ENCODE measurements at regions not wholly inside any gene's neighbourhood (a gene's known extent, or its start where the extent isn't known, plus 50 kb on each side); places are given as distances from the start of the nearest gene placed in this dataset.

- DNase-seq (ENCODE audit: low spot score) = no peak
- intact Hi-C loops (cut with DNase I) = no loop called here
- Histone ChIP-seq H3K36me3 (no peaks in the 10 kb centered on the region), H3K4me1 (replicated peaks) (no peaks in the 10 kb centered on the region), H3K27me3 (replicated peaks; ENCODE audit: insufficient read depth) (no peaks in the 10 kb centered on the region), H3K9me3 (no peaks in the 10 kb centered on the region), H3K4me3 (no peak overlapping the region), H3K27ac (no peak overlapping the region)
- TF ChIP-seq POLR2AphosphoS5 (IDR thresholded peaks at IDR 0.05) (no peak), POLR2A (IDR thresholded peaks at IDR 0.05) (no peak), CTCF (IDR thresholded peaks at IDR 0.05) (no peak)
Observed at GRCh38 chr3:1945698-1946097, 153.0 kb upstream of the CNTN4 start.

GRCh38 chr3:1953536-1953935 is 145.1 kb upstream of the CNTN4 start:
- Histone ChIP-seq H3K27ac (no peak overlapping the region), H3K27me3 (replicated peaks; ENCODE audit: insufficient read depth) (no peaks in the 10 kb centered on the region), H3K36me3 (no peaks in the 10 kb centered on the region), H3K9me3 (no peaks in the 10 kb centered on the region), H3K4me3 (no peak overlapping the region), H3K4me1 (replicated peaks) (no peaks in the 10 kb centered on the region)
- DNase-seq (ENCODE audit: low spot score) = no peak
- TF ChIP-seq POLR2A (IDR thresholded peaks at IDR 0.05) (no peak), CTCF (IDR thresholded peaks at IDR 0.05) (no peak), POLR2AphosphoS5 (IDR thresholded peaks at IDR 0.05) (no peak)
- 83% methylated on average over 7 of the region's 7 CpGs for WGBS
- intact Hi-C loops (cut with DNase I) = no loop called here

- Histone ChIP-seq H3K4me3 (no peak overlapping the region), H3K27me3 (replicated peaks; ENCODE audit: insufficient read depth) (no peaks in the 10 kb centered on the region), H3K9me3 (no peaks in the 10 kb centered on the region), H3K36me3 (no peaks in the 10 kb centered on the region), H3K4me1 (replicated peaks) (no peaks in the 10 kb centered on the region), H3K27ac (no peak overlapping the region)
- TF ChIP-seq POLR2A (IDR thresholded peaks at IDR 0.05) (no peak), CTCF (IDR thresholded peaks at IDR 0.05) (no peak)
- intact Hi-C loops (cut with DNase I) = no loop called here
- DNase-seq (ENCODE audit: low spot score) = no peak
Observed at GRCh38 chr3:1954632-1955031, 144.0 kb upstream of the CNTN4 start.

GRCh38 chr3:1955170-1955569 is 143.5 kb upstream of the CNTN4 start:
- H3K27me3 ChIP-seq (replicated peaks; ENCODE audit: insufficient read depth) = no peaks in the 10 kb centered on the region
- no peaks in the 10 kb centered on the region for H3K9me3 ChIP-seq
- no peak for DNase-seq (ENCODE audit: low spot score)
- no peaks in the 10 kb centered on the region for H3K36me3 ChIP-seq
- TF ChIP-seq POLR2A (IDR thresholded peaks at IDR 0.05) (no peak), CTCF (IDR thresholded peaks at IDR 0.05) (no peak), POLR2AphosphoS5 (IDR thresholded peaks at IDR 0.05) (no peak)
- no peak overlapping the region for H3K27ac ChIP-seq
- WGBS = 60% methylated on average over 1 of the region's 1 CpG
- intact Hi-C loops (cut with DNase I) = no loop called here
- H3K4me3 ChIP-seq = no peak overlapping the region
- no peaks in the 10 kb centered on the region for H3K4me1 ChIP-seq (replicated peaks)

GRCh38 chr3:1955750-1956149 is 142.9 kb upstream of the CNTN4 start:
- Histone ChIP-seq H3K4me1 (replicated peaks) (no peaks in the 10 kb centered on the region), H3K27ac (no peak overlapping the region), H3K4me3 (no peak overlapping the region), H3K9me3 (no peaks in the 10 kb centered on the region), H3K36me3 (no peaks in the 10 kb centered on the region), H3K27me3 (replicated peaks; ENCODE audit: insufficient read depth) (no peaks in the 10 kb centered on the region)
- no peak for DNase-seq (ENCODE audit: low spot score)
- intact Hi-C loops (cut with DNase I) = no loop called here
- WGBS = 79% methylated on average over 3 of the region's 3 CpGs
- TF ChIP-seq POLR2AphosphoS5 (IDR thresholded peaks at IDR 0.05) (no peak), CTCF (IDR thresholded peaks at IDR 0.05) (no peak), POLR2A (IDR thresholded peaks at IDR 0.05) (no peak)
